OCI-LY3 (cell line): ENCODE measurements at regions not wholly inside any gene's neighbourhood (a gene's known extent, or its start where the extent isn't known, plus 50 kb on each side); places are given as distances from the start of the nearest gene placed in this dataset.

Experiments
- H2AFZ ChIP-seq: fragments of 200-600, 300-600 bp; shearing (Covaris generic); 2 replicates; pipeline ENCODE4 v1.6.0; 2014; ENCODE audit warnings: antibody characterized with exemption, low read depth, low read length
- H3K27ac ChIP-seq: fragments of 200-600, 300-600 bp; sonication (generic); 2 replicates; pipeline ENCODE4 v1.5.1; 2014; ENCODE audit warnings: mild to moderate bottlenecking, low read length, moderate library complexity, mixed read lengths
- H3K27me3 ChIP-seq: fragments of 200-600, 300-600 bp; sonication (generic); 2 replicates; pipeline ENCODE4 v1.6.1; 2014; ENCODE audit warnings: low read depth, low read length, mixed read lengths
- H3K36me3 ChIP-seq: fragments of 200-600, 300-600 bp; sonication (generic); replicated peaks from 2 replicates; pipeline ENCODE3; 2014; ENCODE audit warnings: low read depth, low read length, mixed read lengths
- H3K4me1 ChIP-seq: fragments of 300-600, 200-600 bp; sonication (generic); 2 replicates; pipeline ENCODE4 v1.6.1; 2014; ENCODE audit warnings: low read length, mixed read lengths
- H3K4me2 ChIP-seq: fragments of 200-600, 300-600 bp; sonication (generic); 2 replicates; pipeline ENCODE4 v1.6.1; 2014; ENCODE audit warnings: low read length, mixed read lengths
- H3K4me3 ChIP-seq: fragments of 300-600, 200-600 bp; sonication (generic); 2 replicates; pipeline ENCODE4 v1.5.1; 2014; ENCODE audit warnings: antibody characterized with exemption, mild to moderate bottlenecking, low read length, moderate library complexity
- H3K79me2 ChIP-seq: fragments of 300-600, 200-600 bp; shearing (Covaris generic); 2 replicates; pipeline ENCODE4 v1.6.1; 2014; ENCODE audit warnings: mild to moderate bottlenecking, low read length, mixed read lengths
- H3K9ac ChIP-seq: fragments of 300-600, 200-600 bp; shearing (Covaris generic); 2 replicates; pipeline ENCODE4 v1.6.0; 2014; ENCODE audit warnings: mild to moderate bottlenecking, low read length, moderate library complexity
- H3K9me3 ChIP-seq: fragments of 200-600, 300-600 bp; shearing (Covaris generic); 2 replicates; pipeline ENCODE4 v1.6.1; 2014; ENCODE audit warnings: low read length, mixed read lengths; ENCODE audit not compliant: insufficient read depth
- H4K20me1 ChIP-seq: fragments of 200-600, 300-600 bp; sonication (generic); 2 replicates; pipeline ENCODE4 v1.6.1; 2016; ENCODE audit warnings: low read length, mixed read lengths; ENCODE audit not compliant: insufficient read depth
- EZH2phosphoT487 ChIP-seq: fragments of 200-600 bp; shearing (Covaris generic); IDR thresholded peaks from 2 replicates; pipeline ENCODE4 v1.6.1; 2018; ENCODE audit warnings: antibody characterized with exemption, mixed run types, low read depth
- TF ChIP-seq, protein P1 (sequence below): fragments of 200-600, 300-600 bp; sonication (generic); IDR thresholded peaks from 2 replicates; pipeline ENCODE4 v1.5.1; 2014; ENCODE audit warnings: antibody characterized with exemption, low read length, low read depth

- Histone ChIP-seq H3K4me2 (no peak overlapping the region), H3K9ac (no peak overlapping the region), H4K20me1 (no peaks in the 10 kb centered on the region), H3K79me2 (no peaks in the 10 kb centered on the region), H3K27me3 (no peaks in the 10 kb centered on the region), H3K4me1 (no peaks in the 10 kb centered on the region), H2AFZ (no peak overlapping the region), H3K9me3 (no peaks in the 10 kb centered on the region), H3K4me3 (no peak overlapping the region), H3K27ac (no peak overlapping the region), H3K36me3 (no peaks in the 10 kb centered on the region)
- TF ChIP-seq, protein P1, sequence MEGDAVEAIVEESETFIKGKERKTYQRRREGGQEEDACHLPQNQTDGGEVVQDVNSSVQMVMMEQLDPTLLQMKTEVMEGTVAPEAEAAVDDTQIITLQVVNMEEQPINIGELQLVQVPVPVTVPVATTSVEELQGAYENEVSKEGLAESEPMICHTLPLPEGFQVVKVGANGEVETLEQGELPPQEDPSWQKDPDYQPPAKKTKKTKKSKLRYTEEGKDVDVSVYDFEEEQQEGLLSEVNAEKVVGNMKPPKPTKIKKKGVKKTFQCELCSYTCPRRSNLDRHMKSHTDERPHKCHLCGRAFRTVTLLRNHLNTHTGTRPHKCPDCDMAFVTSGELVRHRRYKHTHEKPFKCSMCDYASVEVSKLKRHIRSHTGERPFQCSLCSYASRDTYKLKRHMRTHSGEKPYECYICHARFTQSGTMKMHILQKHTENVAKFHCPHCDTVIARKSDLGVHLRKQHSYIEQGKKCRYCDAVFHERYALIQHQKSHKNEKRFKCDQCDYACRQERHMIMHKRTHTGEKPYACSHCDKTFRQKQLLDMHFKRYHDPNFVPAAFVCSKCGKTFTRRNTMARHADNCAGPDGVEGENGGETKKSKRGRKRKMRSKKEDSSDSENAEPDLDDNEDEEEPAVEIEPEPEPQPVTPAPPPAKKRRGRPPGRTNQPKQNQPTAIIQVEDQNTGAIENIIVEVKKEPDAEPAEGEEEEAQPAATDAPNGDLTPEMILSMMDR, result no peak
- no peak for TF ChIP-seq EZH2phosphoT487
Measured at GRCh38 chr6:113127786-113128419, 729.2 kb upstream of the MARCKS start.

DNA sequence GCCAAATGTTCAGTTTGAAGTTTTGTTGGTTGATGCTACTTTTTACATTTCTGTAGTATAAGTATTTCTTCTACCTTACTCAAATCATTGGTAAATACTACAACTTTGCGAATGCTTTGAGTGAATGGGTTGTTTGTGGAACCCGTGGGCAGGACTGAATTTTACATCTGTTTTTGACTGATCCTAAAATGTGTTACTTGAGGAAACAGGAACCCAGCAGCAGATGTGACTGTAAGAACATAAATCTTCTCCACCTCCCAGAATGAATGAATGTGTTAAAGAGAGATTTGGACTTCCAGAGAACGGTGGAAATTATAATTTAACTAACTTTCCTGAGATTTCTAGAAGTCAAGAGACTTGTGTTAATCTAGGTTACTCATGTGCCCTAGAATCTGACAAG, 728.5 kb upstream of the MARCKS start:
- no peaks in the 10 kb centered on the region for H3K36me3 ChIP-seq
- no peak overlapping the region for H3K9ac ChIP-seq

GRCh38 chr6:113129991-113130390, 727.2 kb upstream of the MARCKS start:
- no peaks in the 10 kb centered on the region for H3K79me2 ChIP-seq
- no peaks in the 10 kb centered on the region for H4K20me1 ChIP-seq
- H2AFZ ChIP-seq, result no peak overlapping the region
- H3K9ac ChIP-seq, result no peak overlapping the region
- no peak for TF ChIP-seq EZH2phosphoT487
- TF ChIP-seq, protein P1, result no peak
- H3K36me3 ChIP-seq, result no peaks in the 10 kb centered on the region
- H3K4me2 ChIP-seq, result no peak overlapping the region
- no peaks in the 10 kb centered on the region for H3K27me3 ChIP-seq
- no peaks in the 10 kb centered on the region for H3K4me1 ChIP-seq
- no peak overlapping the region for H3K4me3 ChIP-seq
- no peaks in the 10 kb centered on the region for H3K9me3 ChIP-seq
- no peak overlapping the region for H3K27ac ChIP-seq

More for the DNA sequence above, 728.5 kb upstream of the MARCKS start:
- no peaks in the 10 kb centered on the region for H3K27me3 ChIP-seq
- no peaks in the 10 kb centered on the region for H4K20me1 ChIP-seq
- no peak overlapping the region for H2AFZ ChIP-seq
- H3K79me2 ChIP-seq, result no peaks in the 10 kb centered on the region
- no peak for TF ChIP-seq EZH2phosphoT487
- TF ChIP-seq, protein P1, result no peak
- no peaks in the 10 kb centered on the region for H3K9me3 ChIP-seq
- no peak overlapping the region for H3K4me2 ChIP-seq
- H3K4me3 ChIP-seq, result no peak overlapping the region
- no peaks in the 10 kb centered on the region for H3K4me1 ChIP-seq
- no peak overlapping the region for H3K27ac ChIP-seq

- H2AFZ ChIP-seq, result no peak overlapping the region
- no peaks in the 10 kb centered on the region for H3K4me1 ChIP-seq
- H3K27me3 ChIP-seq, result no peaks in the 10 kb centered on the region
- no peaks in the 10 kb centered on the region for H3K79me2 ChIP-seq
- no peaks in the 10 kb centered on the region for H3K9me3 ChIP-seq
- no peak overlapping the region for H3K9ac ChIP-seq
- H3K36me3 ChIP-seq, result no peaks in the 10 kb centered on the region
- H3K4me3 ChIP-seq, result no peak overlapping the region
- H4K20me1 ChIP-seq, result no peaks in the 10 kb centered on the region
- no peak overlapping the region for H3K4me2 ChIP-seq
- TF ChIP-seq, protein P1, result no peak
- no peak for TF ChIP-seq EZH2phosphoT487
- no peak overlapping the region for H3K27ac ChIP-seq
Measured at GRCh38 chr6:113137426-113137825, 719.7 kb upstream of the MARCKS start.
